ENCODE measurements at regions not wholly inside any gene's neighbourhood (a gene's known extent, or its start where the extent isn't known, plus 50 kb on each side); places are given as distances from the start of the nearest gene placed in this dataset.

GRCh38 chr2:34353509-34354113, 754.5 kb upstream of the FAM98A start:
- DNase-seq = no peak

DNA sequence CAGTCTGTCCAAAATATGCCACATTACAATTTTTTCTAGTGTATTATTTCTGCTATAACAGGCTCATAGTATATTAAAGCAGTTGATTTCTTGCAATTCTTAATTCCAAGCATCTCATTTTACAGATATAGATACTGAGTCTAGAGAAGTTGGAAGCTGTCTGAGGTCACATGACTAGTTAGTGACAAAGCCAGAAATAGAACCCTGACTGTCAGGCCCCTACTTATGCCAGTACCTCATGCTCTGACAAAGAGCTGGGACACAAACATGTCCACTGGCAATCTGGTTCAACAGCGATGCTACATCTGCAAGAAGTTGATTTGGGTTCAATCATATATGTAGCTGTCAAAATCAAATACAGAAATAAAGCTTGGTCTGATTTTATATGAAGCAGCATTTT, 750.4 kb upstream of the FAM98A start:
- no peak for DNase-seq

- DNase-seq = no peak
These were observed 745.9 kb upstream of the FAM98A start for GRCh38 chr2:34345030-34345429.

DNA sequence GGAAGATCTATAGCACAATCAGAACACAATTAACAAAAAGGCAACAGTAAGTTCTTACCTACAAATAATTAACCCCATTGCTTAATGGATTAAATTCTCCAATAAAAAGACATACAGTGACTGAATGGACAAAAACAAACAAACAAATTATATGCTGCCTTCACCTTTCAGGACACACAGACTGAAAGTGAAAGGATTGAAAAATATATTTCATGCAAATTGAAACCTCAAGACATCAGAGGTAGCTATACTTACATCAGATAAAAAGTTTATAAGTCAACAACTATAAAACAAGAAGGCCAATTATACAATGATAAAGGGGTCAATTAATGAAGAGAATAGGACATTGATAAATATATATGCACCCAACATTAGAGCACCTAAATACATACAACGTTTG, 741.2 kb upstream of the FAM98A start:
- DNase-seq = no peak

DNA sequence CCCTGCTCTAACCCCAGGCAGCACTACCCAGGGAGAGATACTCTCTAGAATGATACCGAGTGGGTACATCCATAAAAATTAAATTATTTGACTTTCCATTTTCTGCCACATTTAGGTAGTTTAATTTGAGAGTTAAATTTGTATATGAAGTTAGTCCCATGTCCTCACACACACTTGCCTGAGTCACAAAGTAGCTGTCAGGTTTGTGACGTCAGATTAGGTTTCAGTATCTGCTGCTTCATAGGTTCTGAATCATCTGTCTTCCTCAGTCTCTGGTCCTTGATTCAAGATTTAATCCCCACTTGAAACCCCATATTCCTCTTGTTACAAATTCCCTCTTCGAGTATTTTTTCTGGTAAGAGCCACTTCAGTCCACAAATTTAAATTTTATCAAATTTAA, 738.6 kb upstream of the FAM98A start:
- no peak for DNase-seq

- DNase-seq = no peak
These were observed 733.7 kb upstream of the FAM98A start for GRCh38 chr2:34332813-34333212.

DNA sequence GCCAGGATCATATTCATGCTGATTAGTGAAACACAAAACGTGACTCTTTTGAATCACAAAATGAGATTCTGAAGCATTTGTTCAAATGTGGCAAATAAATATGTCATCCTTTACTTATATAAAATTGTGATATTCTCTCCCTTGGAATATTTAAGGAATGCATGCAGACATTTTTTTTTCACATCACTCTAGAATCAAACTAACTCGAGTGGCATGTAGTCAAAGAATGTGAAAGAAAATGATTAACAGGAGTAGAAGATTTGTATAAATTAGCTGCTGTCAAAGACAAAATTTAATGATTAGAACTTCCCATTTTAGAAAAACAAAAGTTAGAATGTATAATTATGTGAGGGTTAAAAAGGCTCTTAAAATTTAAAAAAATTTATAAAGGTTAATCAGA, 721.0 kb upstream of the FAM98A start:
- no peak for DNase-seq

DNA sequence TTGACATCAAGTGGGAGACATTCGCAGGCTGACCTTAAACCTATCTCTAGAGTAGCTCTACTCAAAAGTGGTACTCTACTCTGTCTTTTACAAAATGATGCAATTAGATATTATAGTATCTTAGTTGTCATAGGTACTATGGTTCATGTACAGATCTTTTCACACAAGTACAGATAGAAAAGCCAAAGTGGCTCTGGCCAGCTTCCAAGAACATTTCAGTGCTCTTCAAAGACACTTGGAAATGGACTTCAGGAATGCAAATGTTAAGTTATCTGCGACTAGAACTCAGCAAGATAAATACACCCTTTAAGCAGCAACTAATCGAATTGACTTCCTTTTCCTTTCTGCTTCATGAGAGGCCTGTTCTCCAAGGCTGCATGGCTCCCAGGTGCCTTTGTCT, 718.7 kb upstream of the FAM98A start:
- DNase-seq = no peak

DNA sequence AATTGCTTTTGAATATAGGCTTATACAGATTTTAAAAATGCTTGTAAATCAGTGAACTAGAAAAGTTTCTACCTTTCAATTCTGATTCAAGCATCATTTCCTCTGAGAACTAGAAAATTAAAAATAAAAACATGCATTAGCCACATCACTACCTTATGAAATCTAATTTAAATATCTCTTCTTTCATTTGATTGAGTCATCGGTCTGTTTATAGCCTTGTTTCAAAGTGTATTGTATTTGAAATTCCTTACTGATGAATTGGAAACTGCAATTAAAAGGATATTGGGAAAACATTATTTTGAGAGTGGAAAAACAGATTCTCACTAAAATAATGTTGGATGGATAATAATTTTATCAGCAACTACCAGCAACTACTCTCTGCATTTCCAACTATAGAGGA, 717.7 kb upstream of the FAM98A start:
- no peak for DNase-seq

GRCh38 chr2:34311816-34312215, 712.7 kb upstream of the FAM98A start:
- no peak for DNase-seq

DNA sequence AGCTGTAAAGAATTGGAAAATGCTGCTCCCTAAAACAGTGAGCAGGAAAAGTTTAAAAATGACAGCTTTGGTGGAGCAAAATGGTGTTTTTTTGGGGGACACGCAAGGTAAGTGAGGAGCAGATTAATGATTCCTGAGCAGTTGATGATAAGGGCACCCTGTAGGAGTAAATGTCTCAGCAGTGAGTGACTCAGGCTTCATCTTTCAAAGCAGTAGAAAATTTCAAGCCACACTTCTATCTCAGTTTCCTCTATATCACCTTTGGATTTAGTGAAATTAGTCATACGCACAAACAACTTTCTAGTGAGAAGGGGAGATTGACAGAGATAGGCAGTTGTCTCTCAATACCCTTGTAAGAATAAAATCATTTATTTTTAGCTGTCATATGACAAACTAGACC, 709.0 kb upstream of the FAM98A start:
- DNase-seq = no peak

DNA sequence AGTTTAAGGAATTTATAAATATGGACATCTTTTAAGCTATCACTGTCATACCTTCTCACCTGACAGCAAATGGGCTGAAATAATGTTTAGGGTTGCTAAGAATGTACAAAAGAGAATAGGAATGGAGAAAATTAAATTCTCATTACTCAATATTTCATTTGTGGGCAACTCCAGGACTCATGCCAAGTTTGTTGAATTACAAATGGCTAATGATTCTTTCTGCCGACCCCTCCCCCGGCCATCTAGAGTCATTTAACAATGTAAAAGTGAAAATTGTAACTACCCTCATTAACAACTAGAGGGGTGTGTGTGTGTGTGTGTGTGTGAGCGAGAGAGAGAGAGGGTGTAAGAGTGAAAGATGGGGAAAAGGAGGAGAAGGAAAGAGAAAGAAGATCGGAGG, 708.5 kb upstream of the FAM98A start:
- DNase-seq = no peak

- DNase-seq = no peak
These were observed 707.6 kb upstream of the FAM98A start for GRCh38 chr2:34306745-34307144.

DNA sequence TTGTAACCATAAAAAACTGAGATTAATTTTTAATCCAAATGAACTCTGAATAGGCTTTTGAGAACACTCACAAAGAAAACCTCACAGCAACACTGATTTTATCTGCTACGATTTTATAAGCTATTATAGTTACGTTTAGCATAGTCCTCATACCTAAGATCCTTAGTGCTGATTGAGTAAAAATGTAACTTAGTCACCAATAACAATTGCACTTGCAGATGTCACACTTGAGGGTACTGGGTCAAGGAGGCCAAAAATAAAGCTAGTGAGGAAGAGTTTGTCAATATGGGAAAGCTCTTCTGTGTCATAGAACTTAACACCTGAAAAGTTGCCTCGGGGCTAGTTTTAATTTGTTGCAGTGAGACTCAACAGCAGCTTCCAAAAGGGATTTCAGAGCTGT, 706.5 kb upstream of the FAM98A start:
- DNase-seq = no peak

DNA sequence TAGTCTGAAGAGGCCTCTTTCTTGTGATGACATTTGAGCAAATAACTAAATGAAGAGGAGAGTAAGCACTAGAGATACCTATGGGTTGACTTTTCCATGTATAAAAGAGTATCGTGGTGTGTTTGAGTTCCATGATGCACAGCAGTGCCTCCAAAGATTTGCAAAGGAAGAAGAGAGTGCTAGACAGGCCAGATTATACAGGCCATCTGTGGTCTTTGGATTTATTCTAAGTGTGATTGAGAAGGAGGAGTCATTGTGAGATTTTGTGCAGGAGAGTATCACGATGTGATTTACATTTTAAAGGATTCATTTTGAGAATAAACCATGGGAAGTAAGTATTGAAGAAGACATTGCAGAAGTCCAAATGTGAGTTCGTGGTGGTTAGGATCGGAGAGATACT, 695.9 kb upstream of the FAM98A start:
- no peak for DNase-seq

DNA sequence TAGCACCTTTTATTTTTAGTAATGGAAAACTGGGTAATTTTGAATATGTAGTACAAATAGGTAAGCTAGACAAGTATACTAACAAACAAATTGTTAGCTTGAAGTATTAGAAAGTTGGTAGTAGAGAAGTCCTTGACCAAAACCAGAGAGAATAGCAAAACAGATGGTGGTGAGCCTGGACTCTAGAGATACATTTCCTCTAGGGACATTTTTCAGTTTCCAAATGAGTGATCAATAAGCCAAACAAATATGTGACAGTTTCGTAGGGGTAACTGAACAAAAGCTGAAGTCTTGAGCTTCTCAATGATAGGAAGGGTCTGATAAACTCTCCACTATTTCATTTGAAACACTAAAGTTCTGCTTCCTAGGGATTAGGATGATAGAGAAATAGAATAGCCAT, 692.0 kb upstream of the FAM98A start:
- DNase-seq = no peak

- DNase-seq = no peak
These were observed 688.9 kb upstream of the FAM98A start for GRCh38 chr2:34288016-34288415.

- DNase-seq = no peak
These were observed 681.5 kb upstream of the FAM98A start for GRCh38 chr2:34280606-34281005.

DNA sequence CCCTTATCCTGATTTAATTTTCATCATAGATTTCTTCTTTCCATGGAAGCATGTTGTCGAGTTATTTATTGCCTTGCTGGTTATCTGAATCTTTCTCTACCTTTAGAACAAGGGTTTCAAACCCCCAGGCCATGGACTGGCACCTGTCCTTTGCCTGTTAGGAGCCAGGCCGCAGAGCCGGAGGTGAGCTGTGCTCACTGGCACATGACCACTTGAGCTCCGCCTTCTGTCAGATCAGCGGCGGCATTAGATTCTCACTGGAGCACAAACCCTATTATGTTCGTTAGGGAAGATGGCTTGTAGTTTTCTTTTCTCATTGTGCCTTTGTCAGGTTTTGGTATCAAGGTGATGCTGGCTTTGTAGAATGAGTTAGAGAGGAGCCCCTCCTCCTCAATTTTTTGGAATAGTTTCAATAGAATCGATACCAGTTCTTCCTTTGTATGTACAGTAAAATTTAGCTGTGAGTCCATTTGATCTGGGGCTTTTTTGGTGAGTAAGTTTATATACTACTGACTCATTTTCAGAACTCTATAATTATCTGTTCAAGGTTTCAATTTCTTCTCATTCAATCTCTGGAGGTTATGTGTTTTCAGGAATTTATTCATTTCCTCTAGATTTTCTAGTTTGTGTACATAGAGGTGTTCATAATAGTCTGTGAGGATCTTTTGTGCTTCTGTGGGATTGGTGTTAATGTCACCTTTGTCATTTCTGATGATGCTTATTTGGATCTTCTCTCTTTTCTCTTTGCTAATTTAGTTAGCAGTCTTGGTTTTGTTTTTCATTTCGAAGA, 668.0 kb upstream of the FAM98A start:
- no peak for DNase-seq

DNA sequence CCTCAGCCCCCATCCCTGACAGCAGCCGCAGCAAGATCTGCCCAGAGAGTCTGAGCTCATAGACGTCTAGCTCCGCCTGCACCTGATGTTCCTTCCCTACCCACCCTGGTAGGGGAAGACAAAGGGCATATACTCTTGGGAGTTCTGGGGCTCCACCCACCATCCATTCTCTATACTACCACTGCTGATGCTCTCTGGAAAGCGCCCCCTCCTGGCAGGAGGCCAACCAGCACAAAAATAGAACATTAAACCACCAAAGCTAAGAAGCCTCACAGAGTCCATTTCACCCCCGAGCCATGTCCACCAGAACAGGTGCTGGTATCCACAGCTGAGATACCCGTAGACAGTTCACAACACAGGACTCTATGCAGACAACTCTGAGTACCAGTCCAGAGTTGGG, 662.6 kb upstream of the FAM98A start:
- DNase-seq = no peak

DNA sequence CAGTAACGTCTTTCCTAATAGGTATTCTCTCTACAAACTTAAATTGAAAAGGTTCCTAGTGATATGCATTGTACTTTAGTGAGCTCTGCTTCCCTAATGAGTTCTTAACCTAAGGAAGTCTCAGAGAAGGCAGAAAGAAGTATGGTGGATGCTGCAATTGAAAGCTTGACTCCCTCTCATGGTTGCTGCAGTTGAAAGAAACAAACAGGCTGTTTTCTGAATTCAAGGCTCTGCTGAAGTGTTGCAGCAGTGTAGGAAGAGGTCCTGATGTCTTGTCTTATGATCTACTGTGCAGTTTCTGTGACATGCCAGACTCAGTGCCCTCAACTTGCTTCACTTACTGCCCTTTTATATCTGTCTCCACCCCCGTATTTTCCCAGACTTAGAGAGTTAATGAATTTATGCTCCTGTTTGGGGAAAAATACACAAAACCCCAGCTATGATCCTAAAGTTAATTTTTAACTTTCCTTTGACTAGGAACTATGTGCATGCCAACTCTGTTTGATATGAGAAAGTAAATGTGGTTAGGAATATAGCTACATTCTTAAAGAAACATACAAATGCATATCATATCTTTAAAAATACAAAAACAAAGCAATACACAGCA, 655.3 kb upstream of the FAM98A start:
- no peak for DNase-seq

GRCh38 chr2:34252111-34252510, 653.0 kb upstream of the FAM98A start:
- no peak for DNase-seq

DNA sequence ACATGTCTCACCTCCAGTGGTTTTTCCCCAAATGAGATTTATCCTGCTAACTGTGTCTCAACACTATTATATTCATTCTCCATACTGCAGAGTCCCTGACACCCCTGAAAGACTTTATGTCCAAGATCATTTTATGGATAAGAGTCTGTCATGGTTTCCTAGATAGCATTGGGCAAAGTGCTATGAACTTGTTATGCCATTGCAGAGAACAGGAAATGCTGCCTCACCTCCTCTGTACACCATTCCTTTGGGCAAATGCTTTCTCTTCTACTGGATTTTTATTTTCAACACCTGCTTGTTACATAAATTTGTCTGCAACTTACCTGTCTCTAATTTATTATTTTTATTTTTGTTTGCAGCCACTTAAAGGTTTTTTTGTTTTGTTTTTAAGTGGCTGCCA, 652.5 kb upstream of the FAM98A start:
- DNase-seq = no peak

- no peak for DNase-seq
These were observed 645.1 kb upstream of the FAM98A start for GRCh38 chr2:34244195-34244594.

DNA sequence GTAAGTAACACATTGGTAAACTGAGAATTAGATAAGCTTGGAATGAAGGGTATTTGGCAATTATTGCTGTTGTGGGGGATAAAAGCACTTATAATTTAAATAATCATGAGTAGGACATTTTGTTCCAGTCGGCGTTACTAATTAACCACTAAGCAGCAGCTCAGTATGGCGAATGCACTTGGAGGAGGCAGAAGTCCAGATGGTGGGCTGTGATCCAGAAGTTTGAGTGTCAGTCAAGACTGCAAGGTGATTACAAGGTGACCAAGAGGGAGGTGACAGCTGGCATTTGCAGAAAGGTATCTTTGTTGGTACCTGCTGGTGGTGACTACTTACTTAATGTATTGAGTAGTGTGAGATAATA, 643.6 kb upstream of the FAM98A start:
- no peak for DNase-seq

Measured in NCI-H2029 treated with DMSO at 0.1 percent for 48 hours (cell line).